Body of pancreas (tissue), 4 donors: ENCODE measurements at regions not wholly inside any gene's neighbourhood (a gene's known extent, or its start where the extent isn't known, plus 50 kb on each side); places are given as distances from the start of the nearest gene placed in this dataset.

Source experiments
- POLR2A ChIP-seq, 3 donors: fragments of 450-650 bp; IDR thresholded peaks; one replicate each; pipeline ENCODE4 v1.6.1; 2016; ENCODE audit warnings: antibody characterized with exemption in 3 of 3, mild to moderate bottlenecking in 2 of 3
- TF ChIP-seq, protein P1 (sequence below), 7 experiments: fragments of 450-650 bp in 4 of 7; fragments of 200-600 bp in 3 of 7; sonication (generic) in 3 of 7; IDR thresholded peaks; one replicate each; pipeline ENCODE4 v1.5.1; 2016 to 2019; ENCODE audit warnings: antibody characterized with exemption in 7 of 7

DNA sequence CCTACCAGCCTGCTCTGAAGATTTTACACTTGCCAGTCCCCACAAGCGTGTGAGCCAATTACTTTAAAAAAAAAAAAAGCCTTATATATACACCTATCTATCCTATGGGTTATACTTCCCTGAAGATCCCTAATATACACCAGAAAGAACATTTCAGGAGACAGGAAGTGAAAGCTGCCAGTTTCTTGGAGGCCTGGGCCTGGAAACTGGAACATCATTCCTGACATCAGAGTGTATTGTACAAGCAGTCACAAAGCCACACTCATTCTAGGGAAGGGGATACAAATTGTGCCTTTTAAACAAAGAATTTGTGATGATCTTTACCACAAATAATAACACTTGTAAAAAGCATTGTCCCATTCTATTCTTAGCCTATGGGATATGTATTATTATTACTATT lies 98.3 kb upstream of the FBN2 start:
- TF ChIP-seq, protein P1, sequence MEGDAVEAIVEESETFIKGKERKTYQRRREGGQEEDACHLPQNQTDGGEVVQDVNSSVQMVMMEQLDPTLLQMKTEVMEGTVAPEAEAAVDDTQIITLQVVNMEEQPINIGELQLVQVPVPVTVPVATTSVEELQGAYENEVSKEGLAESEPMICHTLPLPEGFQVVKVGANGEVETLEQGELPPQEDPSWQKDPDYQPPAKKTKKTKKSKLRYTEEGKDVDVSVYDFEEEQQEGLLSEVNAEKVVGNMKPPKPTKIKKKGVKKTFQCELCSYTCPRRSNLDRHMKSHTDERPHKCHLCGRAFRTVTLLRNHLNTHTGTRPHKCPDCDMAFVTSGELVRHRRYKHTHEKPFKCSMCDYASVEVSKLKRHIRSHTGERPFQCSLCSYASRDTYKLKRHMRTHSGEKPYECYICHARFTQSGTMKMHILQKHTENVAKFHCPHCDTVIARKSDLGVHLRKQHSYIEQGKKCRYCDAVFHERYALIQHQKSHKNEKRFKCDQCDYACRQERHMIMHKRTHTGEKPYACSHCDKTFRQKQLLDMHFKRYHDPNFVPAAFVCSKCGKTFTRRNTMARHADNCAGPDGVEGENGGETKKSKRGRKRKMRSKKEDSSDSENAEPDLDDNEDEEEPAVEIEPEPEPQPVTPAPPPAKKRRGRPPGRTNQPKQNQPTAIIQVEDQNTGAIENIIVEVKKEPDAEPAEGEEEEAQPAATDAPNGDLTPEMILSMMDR (IDR thresholded peaks at IDR 0.05): no peak
- TF ChIP-seq POLR2A (IDR thresholded peaks at IDR 0.05): no peak
